ENCODE measurements at regions not wholly inside any gene's neighbourhood (a gene's known extent, or its start where the extent isn't known, plus 50 kb on each side); places are given as distances from the start of the nearest gene placed in this dataset.

GRCh38 chr1:115492019-115492595 lies 149.7 kb upstream of the VANGL1 start:
- H3K23me2 ChIP-seq (ENCODE audit: insufficient read length, low read depth, low read length, poor library complexity, severe bottlenecking) = no peaks in the 10 kb centered on the region
- H2BK5ac ChIP-seq (ENCODE audit: insufficient read length, low read length) = no peak overlapping the region
- H3K79me1 ChIP-seq (ENCODE audit: insufficient read depth, low read depth, low read length, poor library complexity, severe bottlenecking) = no peaks in the 10 kb centered on the region
- H3K79me2 ChIP-seq (ENCODE audit: insufficient read depth, low read length) = no peaks in the 10 kb centered on the region
- H3K4ac ChIP-seq (ENCODE audit: low read depth, low read length) = no peak overlapping the region
- H3K4me2 ChIP-seq (ENCODE audit: insufficient read depth, insufficient read length, low read length) = no peak overlapping the region
- no CpG with 5 or more reads among the region's 4 CpGs for WGBS (ENCODE audit: extremely low coverage, insufficient read length, low lambda C conversion rate)
- H2AFZ ChIP-seq (ENCODE audit: low read length) = no peak overlapping the region
- H2BK120ac ChIP-seq (ENCODE audit: low read depth, low read length, poor library complexity, severe bottlenecking) = no peak overlapping the region
- H3K4me1 Mint-ChIP-seq = peaks cover 15 to 21% of the 10 kb centered on the region in 2 experiments
- H3K27me3 Mint-ChIP-seq (ENCODE audit: low read depth) = no peaks in the 10 kb centered on the region; the same call in 1 of the 2 replicates
- H2BK20ac ChIP-seq (ENCODE audit: low read depth, low read length, poor library complexity, severe bottlenecking) = no peak overlapping the region
- H3K56ac ChIP-seq (ENCODE audit: insufficient read length, low read depth, low read length) = no peak overlapping the region
- no peak overlapping the region for H3K4me3 Mint-ChIP-seq
- no peak for DNase-seq
- no peak overlapping the region for H3T11ph ChIP-seq (ENCODE audit: low read length)
- H4K5ac ChIP-seq (ENCODE audit: insufficient read length, low read depth, low read length) = no peak overlapping the region
- no peak overlapping the region for H2AK5ac ChIP-seq (ENCODE audit: insufficient read length, low read length)
- no peak overlapping the region for H2BK15ac ChIP-seq (ENCODE audit: low read depth, low read length)
- no peak for TF ChIP-seq CTCF (conservative IDR thresholded peaks at IDR 0.05)
- H3K27ac Mint-ChIP-seq = peak overlapping the region in 1 of 3 experiments; percentile 85; a peak in 1 of 7 replicates
- no peaks in the 10 kb centered on the region for H3K9me3 Mint-ChIP-seq
- no peaks in the 10 kb centered on the region for H4K20me1 ChIP-seq (ENCODE audit: control insufficient read depth, insufficient read depth, insufficient read length)
- H2BK12ac ChIP-seq (ENCODE audit: insufficient read length, low read depth, low read length) = no peak overlapping the region
- no peak overlapping the region for H4K8ac ChIP-seq (replicated peaks; ENCODE audit: insufficient read length, low read depth, low read length)
- no peak overlapping the region for H3K9ac ChIP-seq (ENCODE audit: extremely low read depth, insufficient read length, low read length)
- no peaks in the 10 kb centered on the region for H3K4me1 ChIP-seq (ENCODE audit: insufficient read depth, low read length)
- no peaks in the 10 kb centered on the region for H3K27me3 ChIP-seq (ENCODE audit: insufficient read depth, low read length)
- H3K23ac ChIP-seq (ENCODE audit: insufficient read length, low read depth, low read length) = no peak overlapping the region
- no peak overlapping the region for H3K14ac ChIP-seq (ENCODE audit: insufficient read depth, low read length)
- no peaks in the 10 kb centered on the region for H3K36me3 Mint-ChIP-seq (ENCODE audit: insufficient read depth in 1 of 3, low read depth in 3 of 3)
- H4K91ac ChIP-seq (ENCODE audit: insufficient read length, low read depth, low read length) = no peak overlapping the region
- H3K27ac ChIP-seq (ENCODE audit: insufficient read length, low read depth, low read length) = no peak overlapping the region
- H3K9me3 ChIP-seq (ENCODE audit: control insufficient read depth, low read depth, low read length) = no peaks in the 10 kb centered on the region
- no peak overlapping the region for H3K18ac ChIP-seq (ENCODE audit: insufficient read length, low read depth, low read length)

Measured in H9 (cell line).